B cell (primary cell): ENCODE measurements at regions not wholly inside any gene's neighbourhood (a gene's known extent, or its start where the extent isn't known, plus 50 kb on each side); places are given as distances from the start of the nearest gene placed in this dataset.

Experiments used
- ATAC-seq: fragments of 200-7000 bp; cut with Tn5 transposase; one replicate; pipeline ENCODE4 v1.10.0; 2021; ENCODE audit warnings: low read depth, mild to moderate bottlenecking, moderate number of reproducible peaks, moderate library complexity
- CTCF ChIA-PET: fragments of 350-600 bp; sonication (Branson Sonifier 250); formaldehyde crosslinking; loops from one replicate; lab custom pipeline; 2021; ENCODE audit warnings: antibody characterized with exemption, inconsistent platforms; lab: Charles Lee
- POLR2A ChIA-PET: fragments of 350-600 bp; sonication (Branson Sonifier 250); formaldehyde crosslinking; loops from one replicate; lab custom pipeline; 2021; ENCODE audit warnings: antibody characterized with exemption; lab: Charles Lee
- DNase-seq: peaks from one replicate; pipeline ENCODE4 v3.0.0; 2013
- H2AFZ ChIP-seq: 2 replicates; pipeline ENCODE4 v1.6.1; 2012; ENCODE audit warnings: mild to moderate bottlenecking, low read depth, low read length; ENCODE audit not compliant: insufficient read depth, poor library complexity, severe bottlenecking
- H3K27ac ChIP-seq, 2 donors: 1 replicate in 1 of 2; 2 replicates in 1 of 2; pipeline ENCODE4 v1.5.1; 2012 to 2013; ENCODE audit warnings: low read length in 2 of 2, mild to moderate bottlenecking in 2 of 2, moderate library complexity in 1 of 2
- H3K27me3 ChIP-seq, 4 experiments: fragments of 200-600 bp in 1 of 4; sonication (generic) in 1 of 4; replicated peaks in 1 of 4; 1 replicate in 2 of 4; 2 replicates in 2 of 4; pipeline versions ENCODE4 v1.6.1 to v1.7.0; 2013 to 2016; ENCODE audit warnings: low read length in 3 of 4, mild to moderate bottlenecking in 2 of 4, mixed read lengths in 1 of 4, moderate library complexity in 1 of 4; ENCODE audit not compliant: insufficient read depth in 4 of 4, control insufficient read depth in 3 of 4; ENCODE audit errors: control extremely low read depth in 1 of 4
- H3K36me3 ChIP-seq, 2 experiments: replicated peaks in 1 of 2; 1 replicate in 1 of 2; 2 replicates in 1 of 2; pipeline versions ENCODE4 v1.6.1 to v1.7.1; 2013; ENCODE audit warnings: low read length in 1 of 2; ENCODE audit not compliant: insufficient read depth in 2 of 2, control insufficient read depth in 1 of 2; ENCODE audit errors: control extremely low read depth in 1 of 2, extremely low read depth in 1 of 2
- H3K4me1 ChIP-seq, 2 donors: fragments of 200-600 bp in 1 of 2; sonication (generic) in 1 of 2; 1 replicate in 1 of 2; 2 replicates in 1 of 2; pipeline versions ENCODE4 v1.5.1 to v1.6.1; 2013 to 2017; ENCODE audit warnings: low read length in 2 of 2; ENCODE audit not compliant: control insufficient read depth in 2 of 2, insufficient read depth in 2 of 2
- H3K4me2 ChIP-seq: replicated peaks from 2 replicates; pipeline ENCODE3; 2012; ENCODE audit warnings: mild to moderate bottlenecking, low read depth, low read length; ENCODE audit not compliant: poor library complexity, severe bottlenecking
- H3K4me3 ChIP-seq, 5 experiments: fragments of 200-600 bp in 1 of 5; sonication (generic) in 1 of 5; 1 replicate in 3 of 5; 2 replicates in 2 of 5; pipeline versions ENCODE4 v1.5.1 to v1.7.0; 2011 to 2016; ENCODE audit warnings: low read length in 4 of 5, mild to moderate bottlenecking in 4 of 5, low read depth in 2 of 5, control low read depth in 1 of 5, moderate library complexity in 1 of 5; ENCODE audit not compliant: insufficient read depth in 1 of 5; ENCODE audit errors: control extremely low read depth in 1 of 5, extremely low read depth in 1 of 5
- H3K79me2 ChIP-seq: fragments of 200-600 bp; sonication (generic); one replicate; pipeline ENCODE4 v1.6.0; 2016; ENCODE audit warnings: low read length; ENCODE audit not compliant: control insufficient read depth, insufficient read depth
- H3K9ac ChIP-seq: fragments of 200-600 bp; sonication (generic); 2 replicates; pipeline ENCODE4 v1.6.1; 2017; ENCODE audit warnings: mild to moderate bottlenecking, low read length, moderate library complexity
- H3K9me3 ChIP-seq, 3 donors: one replicate each; pipeline versions ENCODE4 v1.6.1 to v1.7.1; 2013; ENCODE audit warnings: low read length in 2 of 3; ENCODE audit not compliant: control insufficient read depth in 2 of 3, insufficient read depth in 1 of 3; ENCODE audit errors: control extremely low read depth in 1 of 3
- H4K20me1 ChIP-seq: 2 replicates; pipeline ENCODE4 v1.6.0; 2012; ENCODE audit warnings: mild to moderate bottlenecking, low read length; ENCODE audit not compliant: insufficient read depth, control insufficient read depth, poor library complexity, severe bottlenecking
- H3K27ac Mint-ChIP-seq: one replicate; pipeline ENCODE4 v1.8.0; 2021; ENCODE audit warnings: mixed read lengths
- H3K27me3 Mint-ChIP-seq: one replicate; pipeline ENCODE4 v1.8.0; 2021; ENCODE audit warnings: mixed read lengths
- H3K4me1 Mint-ChIP-seq: one replicate; pipeline ENCODE4 v1.8.0; 2021; ENCODE audit warnings: mixed read lengths
- H3K4me3 Mint-ChIP-seq: one replicate; pipeline ENCODE4 v1.8.0; 2021; ENCODE audit warnings: mixed read lengths
- H3K9me3 Mint-ChIP-seq: one replicate; pipeline ENCODE4 v1.8.0; 2022; ENCODE audit warnings: mixed read lengths; ENCODE audit not compliant: insufficient read depth
- CTCF ChIP-seq: fragments of 200-600 bp; IDR thresholded peaks from one replicate; pipeline ENCODE4 v1.8.0; 2022; ENCODE audit warnings: antibody characterized with exemption, mild to moderate bottlenecking
- EZH2 ChIP-seq: IDR thresholded peaks from 2 replicates; pipeline ENCODE4 v1.6.1; 2012; ENCODE audit warnings: borderline replicate concordance, low read depth, mild to moderate bottlenecking, moderate library complexity, low read length; ENCODE audit not compliant: insufficient read depth, poor library complexity, severe bottlenecking
- WGBS: methylation state at CpG from one replicate; pipeline ENCODE4 v1.1.5; 2013; ENCODE audit warnings: missing lambda C conversion rate; ENCODE audit not compliant: insufficient coverage; 5-methylcytosine and 5-hydroxymethylcytosine counted together
- intact Hi-C: fragments of 100-400 bp; cut with micrococcal nuclease; formaldehyde crosslinking; loops from one replicate; pipeline ENCODE4 v1.10.0; 2022

- Histone ChIP-seq H4K20me1 (no peaks in the 10 kb centered on the region), H3K4me3 (no peak overlapping the region), H2AFZ (no peak overlapping the region), H3K79me2 (no peaks in the 10 kb centered on the region), H3K9ac (no peak overlapping the region), H3K4me2 (no peak overlapping the region), H3K9me3 (peaks cover 0 to 31% (median 0%) of the 10 kb centered on the region in 3 donors), H3K27me3 (no peaks in the 10 kb centered on the region), H3K36me3 (no peaks in the 10 kb centered on the region), H3K4me1 (no peaks in the 10 kb centered on the region), H3K27ac (no peak overlapping the region)
- DNase-seq, result no peak
- WGBS, result 85% methylated on average over 19 of the region's 20 CpGs
- no peak for ATAC-seq
- intact Hi-C loops, result no loop called here
- Mint-ChIP-seq H3K4me3 (no peak overlapping the region), H3K27me3 (no peaks in the 10 kb centered on the region), H3K9me3 (peaks cover 2% of the 10 kb centered on the region), H3K27ac (no peak overlapping the region), H3K4me1 (no peaks in the 10 kb centered on the region)
- ChIA-PET CTCF (no interaction called here), POLR2A (no interaction called here)
- TF ChIP-seq CTCF (no peak), EZH2 (no peak)
These were observed 318.2 kb downstream of the BCL11B start for GRCh38 chr14:98953551-98954348.

GRCh38 chr14:98954349-98955000 lies 317.5 kb downstream of the BCL11B start:
- Histone ChIP-seq H3K27ac (no peak overlapping the region), H3K9me3 (peaks cover 0 to 31% (median 0%) of the 10 kb centered on the region in 3 donors), H3K4me3 (no peak overlapping the region), H3K4me1 (no peaks in the 10 kb centered on the region), H3K4me2 (no peak overlapping the region), H4K20me1 (no peaks in the 10 kb centered on the region), H3K27me3 (no peaks in the 10 kb centered on the region), H3K79me2 (no peaks in the 10 kb centered on the region), H3K36me3 (no peaks in the 10 kb centered on the region), H3K9ac (no peak overlapping the region), H2AFZ (no peak overlapping the region)
- TF ChIP-seq CTCF (no peak), EZH2 (no peak)
- POLR2A ChIA-PET, result no interaction called here
- DNase-seq (no peak), ATAC-seq (no peak)
- peaks cover 2% of the 10 kb centered on the region for H3K9me3 Mint-ChIP-seq
- H3K4me1 Mint-ChIP-seq, result no peaks in the 10 kb centered on the region
- no peak overlapping the region for H3K4me3 Mint-ChIP-seq
- H3K27me3 Mint-ChIP-seq, result no peaks in the 10 kb centered on the region
- 92% methylated on average over 9 of the region's 10 CpGs for WGBS
- no peak overlapping the region for H3K27ac Mint-ChIP-seq
- intact Hi-C loops, result no loop called here
- CTCF ChIA-PET, result interaction anchor here (0.6 kb wide), 1 partner anchor 944 kb away, joined by 6 read pairs; no protein-coding TSS in a partner anchor
